A549 (cell line): ENCODE measurements at regions not wholly inside any gene's neighbourhood (a gene's known extent, or its start where the extent isn't known, plus 50 kb on each side); places are given as distances from the start of the nearest gene placed in this dataset.

ENCODE experiments used
- CBX2 ChIP-seq: fragments of 200-600 bp; sonication (generic); IDR thresholded peaks from 2 replicates; pipeline ENCODE4 v1.6.1; 2016; ENCODE audit warnings: low read depth, mild to moderate bottlenecking, borderline replicate concordance
- CBX8 ChIP-seq: fragments of 200-600 bp; sonication (generic); IDR thresholded peaks from 2 replicates; pipeline ENCODE4 v1.6.1; 2016
- CEBPB ChIP-seq, 2 experiments: fragments of >200 bp in 1 of 2; sonication (Bioruptor Twin) in 1 of 2; formaldehyde crosslinking in 1 of 2; IDR thresholded peaks; 2 replicates each; pipeline ENCODE4 v1.6.1; 2012 to 2016
- FOXS1 ChIP-seq: fragments of 250-450 bp; sonication (Bioruptor Pico); IDR thresholded peaks from 2 replicates; pipeline ENCODE4 v1.5.0; 2020; ENCODE audit warnings: mild to moderate bottlenecking, moderate library complexity
- MAZ ChIP-seq: fragments of 150-350 bp; IDR thresholded peaks from 2 replicates; pipeline ENCODE4 v1.6.1; 2014; ENCODE audit warnings: antibody characterized with exemption, low read depth, low read length, borderline replicate concordance
- NR3C1 ChIP-seq: fragments of >200 bp; sonication (Bioruptor Twin); formaldehyde crosslinking; IDR thresholded peaks from 3 replicates; pipeline ENCODE4 v1.6.1; 2017
- POLR2A ChIP-seq: IDR thresholded peaks from 2 replicates; pipeline ENCODE4 v1.6.1; 2012; ENCODE audit warnings: mild to moderate bottlenecking, low read length
- RARB ChIP-seq: fragments of 250-450 bp; sonication (Bioruptor Pico); IDR thresholded peaks from 2 replicates; pipeline ENCODE4 v1.8.0; 2021; ENCODE audit warnings: mild to moderate bottlenecking, moderate library complexity
- TF ChIP-seq, protein P1 (sequence below): fragments of 150-350 bp; IDR thresholded peaks from 2 replicates; pipeline ENCODE4 v1.6.1; 2014; ENCODE audit warnings: low read depth, mild to moderate bottlenecking, low read length
- TF ChIP-seq, protein P2 (sequence below): fragments of >200 bp; sonication (Bioruptor Twin); formaldehyde crosslinking; IDR thresholded peaks from 3 replicates; pipeline ENCODE4 v1.5.1; 2016
- TF ChIP-seq, protein P3 (sequence below): fragments of 450-650 bp; IDR thresholded peaks from 2 replicates; pipeline ENCODE4 v1.6.1; 2014; ENCODE audit warnings: antibody characterized with exemption

DNA sequence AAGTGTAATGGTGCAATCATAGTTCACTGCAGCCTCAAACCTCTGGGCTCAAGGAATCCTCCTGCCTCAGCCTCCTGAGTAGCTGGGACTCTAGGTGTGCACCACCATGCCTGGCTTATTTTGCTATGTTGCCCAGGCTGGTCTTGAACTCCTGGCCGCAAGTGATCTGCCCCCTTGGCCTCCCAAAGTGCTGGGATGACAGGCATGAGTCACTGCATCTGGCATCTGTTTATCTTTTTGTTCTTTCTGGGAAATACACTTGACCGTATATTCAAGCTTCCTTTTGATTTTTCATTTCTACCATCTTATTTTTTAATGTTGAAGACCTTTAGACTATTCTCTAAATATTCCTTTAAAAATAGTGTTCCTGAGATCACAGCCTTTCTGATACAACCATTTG is 82.4 kb upstream of the OSBPL8 start:
- TF ChIP-seq CBX2 = no peak
- no peak for TF ChIP-seq POLR2A
- no peak for TF ChIP-seq CBX8
- no peak for TF ChIP-seq FOXS1
- TF ChIP-seq RARB (CRISPR knock-in tag) = no peak
- TF ChIP-seq NR3C1 = no peak
- no peak for TF ChIP-seq MAZ
- TF ChIP-seq, protein P1, sequence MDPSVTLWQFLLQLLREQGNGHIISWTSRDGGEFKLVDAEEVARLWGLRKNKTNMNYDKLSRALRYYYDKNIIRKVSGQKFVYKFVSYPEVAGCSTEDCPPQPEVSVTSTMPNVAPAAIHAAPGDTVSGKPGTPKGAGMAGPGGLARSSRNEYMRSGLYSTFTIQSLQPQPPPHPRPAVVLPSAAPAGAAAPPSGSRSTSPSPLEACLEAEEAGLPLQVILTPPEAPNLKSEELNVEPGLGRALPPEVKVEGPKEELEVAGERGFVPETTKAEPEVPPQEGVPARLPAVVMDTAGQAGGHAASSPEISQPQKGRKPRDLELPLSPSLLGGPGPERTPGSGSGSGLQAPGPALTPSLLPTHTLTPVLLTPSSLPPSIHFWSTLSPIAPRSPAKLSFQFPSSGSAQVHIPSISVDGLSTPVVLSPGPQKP = no peak
- TF ChIP-seq, protein P2, sequence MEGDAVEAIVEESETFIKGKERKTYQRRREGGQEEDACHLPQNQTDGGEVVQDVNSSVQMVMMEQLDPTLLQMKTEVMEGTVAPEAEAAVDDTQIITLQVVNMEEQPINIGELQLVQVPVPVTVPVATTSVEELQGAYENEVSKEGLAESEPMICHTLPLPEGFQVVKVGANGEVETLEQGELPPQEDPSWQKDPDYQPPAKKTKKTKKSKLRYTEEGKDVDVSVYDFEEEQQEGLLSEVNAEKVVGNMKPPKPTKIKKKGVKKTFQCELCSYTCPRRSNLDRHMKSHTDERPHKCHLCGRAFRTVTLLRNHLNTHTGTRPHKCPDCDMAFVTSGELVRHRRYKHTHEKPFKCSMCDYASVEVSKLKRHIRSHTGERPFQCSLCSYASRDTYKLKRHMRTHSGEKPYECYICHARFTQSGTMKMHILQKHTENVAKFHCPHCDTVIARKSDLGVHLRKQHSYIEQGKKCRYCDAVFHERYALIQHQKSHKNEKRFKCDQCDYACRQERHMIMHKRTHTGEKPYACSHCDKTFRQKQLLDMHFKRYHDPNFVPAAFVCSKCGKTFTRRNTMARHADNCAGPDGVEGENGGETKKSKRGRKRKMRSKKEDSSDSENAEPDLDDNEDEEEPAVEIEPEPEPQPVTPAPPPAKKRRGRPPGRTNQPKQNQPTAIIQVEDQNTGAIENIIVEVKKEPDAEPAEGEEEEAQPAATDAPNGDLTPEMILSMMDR = no peak
- no peak for TF ChIP-seq CEBPB (IDR thresholded peaks at IDR 0.05)
- TF ChIP-seq, protein P3, sequence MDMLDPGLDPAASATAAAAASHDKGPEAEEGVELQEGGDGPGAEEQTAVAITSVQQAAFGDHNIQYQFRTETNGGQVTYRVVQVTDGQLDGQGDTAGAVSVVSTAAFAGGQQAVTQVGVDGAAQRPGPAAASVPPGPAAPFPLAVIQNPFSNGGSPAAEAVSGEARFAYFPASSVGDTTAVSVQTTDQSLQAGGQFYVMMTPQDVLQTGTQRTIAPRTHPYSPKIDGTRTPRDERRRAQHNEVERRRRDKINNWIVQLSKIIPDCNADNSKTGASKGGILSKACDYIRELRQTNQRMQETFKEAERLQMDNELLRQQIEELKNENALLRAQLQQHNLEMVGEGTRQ = no peak
